K562 (cell line): ENCODE measurements at regions not wholly inside any gene's neighbourhood (a gene's known extent, or its start where the extent isn't known, plus 50 kb on each side); places are given as distances from the start of the nearest gene placed in this dataset.

Source experiments
- ATAC-seq: fragments of 200-7000 bp; cut with Tn5 transposase; 3 replicates; pipeline ENCODE4 v1.9.1; 2020; ENCODE audit warnings: moderate library complexity
- BruUV-seq: library from RNA; stranded (reverse); fragments of 400-500 nt; replicated peaks from 2 replicates; lab custom pipeline; 2021; lab: Mats Ljungman, UMichigan
- CTCF ChIA-PET: fragments of 300-600 bp; formaldehyde crosslinking; extraction: SDS; loops from one replicate; lab custom pipeline; 2021; ENCODE audit warnings: low intra/inter-chr PET ratio; lab: Yijun Ruan, JAX
- POLR2A ChIA-PET: fragments of 300-600, 350-650 bp; sonication (Branson Sonifier 250); formaldehyde crosslinking; extraction: SDS; loops from one replicate; lab custom pipeline; 2021; ENCODE audit warnings: antibody characterized with exemption, inconsistent platforms; lab: Yijun Ruan, JAX
- DNase-seq, 4 experiments: peaks; one replicate each; pipeline versions ENCODE4 v3.0.0 to v3.0.0-alpha.2; 2011 to 2018; ENCODE audit warnings: low spot score in 3 of 4, mixed read lengths in 3 of 4; ENCODE audit errors: extremely low read depth in 1 of 4
- FAIRE-seq: peaks from 2 replicates; lab custom pipeline; 2011; peaks lifted over from hg19 to GRCh38; lab: Jason Lieb, UNC
- H2AFZ ChIP-seq: 2 replicates; pipeline ENCODE4 v1.6.0; 2011; ENCODE audit warnings: low read depth, low read length, control low read depth, inconsistent platforms
- H3K27ac ChIP-seq: fragments of 200-600 bp; 3 replicates; pipeline ENCODE4 v1.8.0; 2011; ENCODE audit warnings: low read depth, mild to moderate bottlenecking, control low read depth, inconsistent platforms, low read length, moderate library complexity, mixed read lengths; ENCODE audit errors: extremely low read depth
- H3K27me3 ChIP-seq, 2 experiments: fragments of 300-600 bp in 1 of 2; 2 replicates in 1 of 2; 3 replicates in 1 of 2; pipeline versions ENCODE4 v1.6.0 to v1.8.0; 2011; ENCODE audit warnings: inconsistent platforms in 2 of 2, low read length in 2 of 2, mild to moderate bottlenecking in 1 of 2, mixed read lengths in 1 of 2, moderate library complexity in 1 of 2; ENCODE audit not compliant: control insufficient read depth in 2 of 2, insufficient read depth in 2 of 2
- H3K36me3 ChIP-seq: fragments of 300-600 bp; 3 replicates; pipeline ENCODE4 v1.8.0; 2011; ENCODE audit warnings: mild to moderate bottlenecking, low read length, inconsistent platforms; ENCODE audit not compliant: control insufficient read depth, insufficient read depth
- H3K4me1 ChIP-seq, 2 experiments: fragments of 200-600 bp in 1 of 2; replicated peaks in 1 of 2; 2 replicates in 1 of 2; 3 replicates in 1 of 2; pipeline versions ENCODE4 v1.5.1 to v1.8.0; 2011; ENCODE audit warnings: inconsistent platforms in 2 of 2, low read length in 2 of 2, mild to moderate bottlenecking in 1 of 2, mixed read lengths in 1 of 2, moderate library complexity in 1 of 2; ENCODE audit not compliant: control insufficient read depth in 2 of 2, insufficient read depth in 2 of 2
- H3K4me2 ChIP-seq: 2 replicates; pipeline ENCODE4 v1.6.1; 2011; ENCODE audit warnings: low read length, control low read depth, inconsistent platforms, mixed read lengths; ENCODE audit not compliant: insufficient read depth
- H3K4me3 ChIP-seq: fragments of 200-600 bp; sonication (generic), shearing (Covaris generic); 2 replicates; pipeline ENCODE4 v1.5.1; 2016; ENCODE audit warnings: control low read depth, inconsistent platforms
- H3K79me2 ChIP-seq: fragments of 200-600 bp; 3 replicates; pipeline ENCODE4 v1.8.0; 2011; ENCODE audit warnings: low read length, inconsistent platforms; ENCODE audit not compliant: control insufficient read depth, insufficient read depth
- H3K9ac ChIP-seq, 2 experiments: 2 replicates each; pipeline versions ENCODE4 v1.6.0 to v1.6.1; 2011; ENCODE audit warnings: low read depth in 2 of 2, low read length in 2 of 2, control low read depth in 1 of 2, inconsistent platforms in 1 of 2, mild to moderate bottlenecking in 1 of 2, mixed read lengths in 1 of 2; ENCODE audit not compliant: insufficient read depth in 1 of 2
- H3K9me1 ChIP-seq: one replicate; pipeline ENCODE4 v1.6.0; 2011; ENCODE audit warnings: inconsistent platforms, mild to moderate bottlenecking, low read length, moderate library complexity; ENCODE audit not compliant: control insufficient read depth, insufficient read depth
- H3K9me3 ChIP-seq: replicated peaks from 2 replicates; pipeline ENCODE4 v1.5.1; 2011; ENCODE audit warnings: low read depth, low read length, inconsistent platforms; ENCODE audit not compliant: control insufficient read depth, insufficient read depth
- H4K20me1 ChIP-seq: replicated peaks from 2 replicates; pipeline ENCODE4 v1.6.1; 2011; ENCODE audit warnings: low read length, inconsistent platforms, mixed read lengths; ENCODE audit not compliant: control insufficient read depth, insufficient read depth
- HDGF ChIP-seq: fragments of 450-650 bp; IDR thresholded peaks from 2 replicates; pipeline ENCODE4 v1.6.1; 2016
- HINFP ChIP-seq: fragments of 450-650 bp; conservative IDR thresholded peaks from 2 replicates; pipeline ENCODE4 v1.6.1; 2016; ENCODE audit warnings: missing genetic modification characterization, low read depth, mild to moderate bottlenecking, control low read depth, missing compliant biosample characterization
- ZNF407 ChIP-seq: fragments of 450-650 bp; IDR thresholded peaks from 2 replicates; pipeline ENCODE4 v1.6.1; 2016; ENCODE audit warnings: low read depth
- WGBS: fragments of 100-300 bp; shearing (Covaris generic); methylation state at CpG from one replicate; pipeline ENCODE4 v1.1.6; 2016; ENCODE audit warnings: low coverage, mixed read lengths; ENCODE audit not compliant: insufficient coverage; ENCODE audit errors: missing lambda C conversion rate; 5-methylcytosine and 5-hydroxymethylcytosine counted together
- in situ Hi-C: fragments of 300-500 bp; cut with MboI; formaldehyde crosslinking; loops from 4 replicates; pipeline ENCODE4 v1.15.0; 2018; ENCODE audit warnings: inconsistent platforms, mixed read lengths
- intact Hi-C: fragments of 100-400 bp; cut with micrococcal nuclease; formaldehyde crosslinking; loops from 2 replicates; pipeline ENCODE4 v1.14.2; 2022

DNA sequence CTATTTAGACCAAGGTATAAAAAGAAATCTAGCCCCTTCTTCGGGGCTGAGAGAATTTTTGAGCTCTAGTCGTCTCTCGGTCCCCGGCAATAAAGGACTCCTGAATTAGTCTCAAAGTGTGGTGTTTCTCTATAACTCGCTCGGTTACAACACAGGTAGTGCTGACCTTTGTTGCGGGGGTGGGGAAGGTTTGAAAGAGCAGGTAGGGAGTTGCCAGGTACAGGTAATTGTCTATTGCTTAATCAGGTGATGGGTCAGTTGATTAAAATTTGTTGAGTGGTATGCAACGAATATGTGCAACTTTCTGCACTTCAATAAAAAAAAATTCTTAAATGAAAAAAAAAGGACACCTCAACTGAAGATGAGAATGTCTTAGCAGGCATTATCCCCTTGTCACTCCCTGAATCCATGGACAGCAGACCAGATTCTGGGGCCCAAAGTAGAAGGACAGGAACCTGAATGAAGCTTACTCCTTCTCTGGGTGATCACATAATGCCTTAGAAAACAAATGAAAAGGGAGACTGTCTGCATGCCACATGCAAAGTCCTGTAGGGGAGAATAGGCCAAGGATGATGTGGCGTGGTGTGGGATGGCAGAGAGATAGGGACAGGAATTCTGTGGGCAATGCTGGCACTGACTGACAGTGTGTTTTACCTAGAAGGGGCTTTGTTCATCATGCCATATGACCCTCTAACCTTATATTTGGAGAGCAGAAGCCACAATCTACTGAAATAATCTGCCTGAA is 157.6 kb upstream of the OLIG3 start:
- Histone ChIP-seq H3K9ac (no peak overlapping the region), H3K79me2 (no peaks in the 10 kb centered on the region), H3K9me1 (no peaks in the 10 kb centered on the region), H3K4me2 (no peak overlapping the region), H3K27me3 (no peaks in the 10 kb centered on the region), H3K36me3 (no peaks in the 10 kb centered on the region), H4K20me1 (no peaks in the 10 kb centered on the region), H3K9me3 (no peaks in the 10 kb centered on the region; the same call in 1 of the 2 replicates), H3K4me1 (no peaks in the 10 kb centered on the region), H2AFZ (no peak overlapping the region), H3K27ac (no peak overlapping the region), H3K4me3 (no peak overlapping the region)
- no TSS peak for BruUV-seq
- intact Hi-C loops: no loop called here
- TF ChIP-seq ZNF407 (no peak), HDGF (no peak), HINFP (tag) (no peak)
- CTCF ChIA-PET: interaction anchor here (0.6 kb wide), 1 partner anchor 1042 kb away, joined by 5 read pairs; no protein-coding TSS in a partner anchor
- no peak for DNase-seq
- no peak for FAIRE-seq
- ATAC-seq: no peak
- in situ Hi-C loops: no loop called here
- POLR2A ChIA-PET: interaction anchor here (0.7 kb wide), 1 partner anchor 10 kb away, joined by 3 read pairs; no protein-coding TSS in a partner anchor
- 0% methylated on average over 9 of the region's 9 CpGs for WGBS
